K562 (cell line): ENCODE measurements at regions not wholly inside any gene's neighbourhood (a gene's known extent, or its start where the extent isn't known, plus 50 kb on each side); places are given as distances from the start of the nearest gene placed in this dataset.

Source experiments
- ATAC-seq: fragments of 200-7000 bp; cut with Tn5 transposase; 3 replicates; pipeline ENCODE4 v1.9.1; 2020; ENCODE audit warnings: moderate library complexity
- BruUV-seq: library from RNA; stranded (reverse); fragments of 400-500 nt; replicated peaks from 2 replicates; lab custom pipeline; 2021; lab: Mats Ljungman, UMichigan
- CTCF ChIA-PET: fragments of 300-600 bp; formaldehyde crosslinking; extraction: SDS; loops from one replicate; lab custom pipeline; 2021; ENCODE audit warnings: low intra/inter-chr PET ratio; lab: Yijun Ruan, JAX
- POLR2A ChIA-PET: fragments of 300-600, 350-650 bp; sonication (Branson Sonifier 250); formaldehyde crosslinking; extraction: SDS; loops from one replicate; lab custom pipeline; 2021; ENCODE audit warnings: antibody characterized with exemption, inconsistent platforms; lab: Yijun Ruan, JAX
- DNase-seq, 4 experiments: peaks; one replicate each; pipeline versions ENCODE4 v3.0.0 to v3.0.0-alpha.2; 2011 to 2018; ENCODE audit warnings: low spot score in 3 of 4, mixed read lengths in 3 of 4; ENCODE audit errors: extremely low read depth in 1 of 4
- FAIRE-seq: peaks from 2 replicates; lab custom pipeline; 2011; peaks lifted over from hg19 to GRCh38; lab: Jason Lieb, UNC
- H2AFZ ChIP-seq: 2 replicates; pipeline ENCODE4 v1.6.0; 2011; ENCODE audit warnings: low read depth, low read length, control low read depth, inconsistent platforms
- H3K27ac ChIP-seq: fragments of 200-600 bp; 3 replicates; pipeline ENCODE4 v1.8.0; 2011; ENCODE audit warnings: low read depth, mild to moderate bottlenecking, control low read depth, inconsistent platforms, low read length, moderate library complexity, mixed read lengths; ENCODE audit errors: extremely low read depth
- H3K27me3 ChIP-seq, 2 experiments: fragments of 300-600 bp in 1 of 2; 2 replicates in 1 of 2; 3 replicates in 1 of 2; pipeline versions ENCODE4 v1.6.0 to v1.8.0; 2011; ENCODE audit warnings: inconsistent platforms in 2 of 2, low read length in 2 of 2, mild to moderate bottlenecking in 1 of 2, mixed read lengths in 1 of 2, moderate library complexity in 1 of 2; ENCODE audit not compliant: control insufficient read depth in 2 of 2, insufficient read depth in 2 of 2
- H3K36me3 ChIP-seq: fragments of 300-600 bp; 3 replicates; pipeline ENCODE4 v1.8.0; 2011; ENCODE audit warnings: mild to moderate bottlenecking, low read length, inconsistent platforms; ENCODE audit not compliant: control insufficient read depth, insufficient read depth
- H3K4me1 ChIP-seq, 2 experiments: fragments of 200-600 bp in 1 of 2; replicated peaks in 1 of 2; 2 replicates in 1 of 2; 3 replicates in 1 of 2; pipeline versions ENCODE4 v1.5.1 to v1.8.0; 2011; ENCODE audit warnings: inconsistent platforms in 2 of 2, low read length in 2 of 2, mild to moderate bottlenecking in 1 of 2, mixed read lengths in 1 of 2, moderate library complexity in 1 of 2; ENCODE audit not compliant: control insufficient read depth in 2 of 2, insufficient read depth in 2 of 2
- H3K4me2 ChIP-seq: 2 replicates; pipeline ENCODE4 v1.6.1; 2011; ENCODE audit warnings: low read length, control low read depth, inconsistent platforms, mixed read lengths; ENCODE audit not compliant: insufficient read depth
- H3K4me3 ChIP-seq: fragments of 200-600 bp; sonication (generic), shearing (Covaris generic); 2 replicates; pipeline ENCODE4 v1.5.1; 2016; ENCODE audit warnings: control low read depth, inconsistent platforms
- H3K79me2 ChIP-seq: fragments of 200-600 bp; 3 replicates; pipeline ENCODE4 v1.8.0; 2011; ENCODE audit warnings: low read length, inconsistent platforms; ENCODE audit not compliant: control insufficient read depth, insufficient read depth
- H3K9ac ChIP-seq, 2 experiments: 2 replicates each; pipeline versions ENCODE4 v1.6.0 to v1.6.1; 2011; ENCODE audit warnings: low read depth in 2 of 2, low read length in 2 of 2, control low read depth in 1 of 2, inconsistent platforms in 1 of 2, mild to moderate bottlenecking in 1 of 2, mixed read lengths in 1 of 2; ENCODE audit not compliant: insufficient read depth in 1 of 2
- H3K9me1 ChIP-seq: one replicate; pipeline ENCODE4 v1.6.0; 2011; ENCODE audit warnings: inconsistent platforms, mild to moderate bottlenecking, low read length, moderate library complexity; ENCODE audit not compliant: control insufficient read depth, insufficient read depth
- H3K9me3 ChIP-seq: replicated peaks from 2 replicates; pipeline ENCODE4 v1.5.1; 2011; ENCODE audit warnings: low read depth, low read length, inconsistent platforms; ENCODE audit not compliant: control insufficient read depth, insufficient read depth
- H4K20me1 ChIP-seq: replicated peaks from 2 replicates; pipeline ENCODE4 v1.6.1; 2011; ENCODE audit warnings: low read length, inconsistent platforms, mixed read lengths; ENCODE audit not compliant: control insufficient read depth, insufficient read depth
- ATF1 ChIP-seq, 2 experiments: fragments of 450-650 bp in 1 of 2; IDR thresholded peaks; 2 replicates each; pipeline ENCODE4 v1.6.1; 2016; ENCODE audit warnings: missing compliant biosample characterization in 1 of 2, missing genetic modification characterization in 1 of 2
- BRD4 ChIP-seq: fragments of 200-600 bp; sonication (generic); IDR thresholded peaks from 2 replicates; pipeline ENCODE4 v1.6.1; 2017; ENCODE audit warnings: inconsistent platforms
- CTBP1 ChIP-seq: fragments of 450-650 bp; IDR thresholded peaks from 2 replicates; pipeline ENCODE4 v1.6.1; 2016; ENCODE audit warnings: borderline replicate concordance
- ILF3 ChIP-seq: fragments of 450-650 bp; IDR thresholded peaks from 2 replicates; pipeline ENCODE4 v1.6.1; 2018; ENCODE audit warnings: antibody characterized with exemption, mild to moderate bottlenecking, moderate library complexity, borderline replicate concordance
- NUFIP1 ChIP-seq: fragments of 450-650 bp; IDR thresholded peaks from 2 replicates; pipeline ENCODE4 v1.6.1; 2018; ENCODE audit not compliant: partially characterized antibody
- TFAP4 ChIP-seq: sonication (generic); formaldehyde crosslinking; IDR thresholded peaks from 2 replicates; pipeline ENCODE4 v1.8.0; 2022; ENCODE audit warnings: missing genetic modification reagents, mild to moderate bottlenecking, moderate library complexity, borderline replicate concordance
- ZC3H4 ChIP-seq: sonication (generic); formaldehyde crosslinking; IDR thresholded peaks from 2 replicates; pipeline ENCODE4 v1.9.0; 2021; ENCODE audit warnings: missing genetic modification reagents, borderline replicate concordance
- ZNF184 ChIP-seq: sonication (generic); formaldehyde crosslinking; IDR thresholded peaks from 2 replicates; pipeline ENCODE4 v1.5.0; 2020; ENCODE audit warnings: missing genetic modification reagents
- ZNF511 ChIP-seq: sonication (generic); formaldehyde crosslinking; IDR thresholded peaks from 2 replicates; pipeline ENCODE4 v1.8.0; 2022; ENCODE audit warnings: mild to moderate bottlenecking, missing genetic modification reagents
- WGBS: fragments of 100-300 bp; shearing (Covaris generic); methylation state at CpG from one replicate; pipeline ENCODE4 v1.1.6; 2016; ENCODE audit warnings: low coverage, mixed read lengths; ENCODE audit not compliant: insufficient coverage; ENCODE audit errors: missing lambda C conversion rate; 5-methylcytosine and 5-hydroxymethylcytosine counted together
- in situ Hi-C: fragments of 300-500 bp; cut with MboI; formaldehyde crosslinking; loops from 4 replicates; pipeline ENCODE4 v1.15.0; 2018; ENCODE audit warnings: inconsistent platforms, mixed read lengths
- intact Hi-C: fragments of 100-400 bp; cut with micrococcal nuclease; formaldehyde crosslinking; loops from 2 replicates; pipeline ENCODE4 v1.14.2; 2022

GRCh38 chr1:220966041-220966440 lies 86.8 kb downstream of the HLX start:
- intact Hi-C loops (no loop called here), in situ Hi-C loops (no loop called here)
- peak in 3 of 4 experiments; percentile 29 to 34 (median 32) for DNase-seq
- peak; percentile 37 for ATAC-seq
- Histone ChIP-seq H3K9ac (peak overlapping the region in 1 of 2 experiments; percentile 42; a peak in 1 of 4 replicates), H3K27me3 (no peaks in the 10 kb centered on the region), H3K4me1 (peaks cover 7 to 23% of the 10 kb centered on the region in 2 experiments; a peak in 4 of 5 replicates), H3K36me3 (no peaks in the 10 kb centered on the region), H3K9me3 (no peaks in the 10 kb centered on the region), H3K4me3 (no peak overlapping the region), H3K79me2 (no peaks in the 10 kb centered on the region), H3K27ac (peak overlapping the region; percentile 39), H3K4me2 (no peak overlapping the region), H4K20me1 (no peaks in the 10 kb centered on the region), H2AFZ (peak overlapping the region; percentile 37; the same call in 1 of the 2 replicates), H3K9me1 (no peaks in the 10 kb centered on the region)
- FAIRE-seq: no peak
- no peak for TF ChIP-seq ATF1 (CRISPR knock-in tag; IDR thresholded peaks at IDR 0.05)
- TF ChIP-seq ATF1 (tag; IDR thresholded peaks at IDR 0.05): no peak
- TF ChIP-seq CTBP1: no peak
- TF ChIP-seq ILF3: no peak
- TF ChIP-seq ZNF511 (CRISPR knock-in tag): no peak
- TF ChIP-seq ZC3H4: no peak
- no peak for TF ChIP-seq TFAP4
- no peak for TF ChIP-seq ZNF184 (CRISPR knock-in tag)
- TF ChIP-seq NUFIP1: no peak
- no peak for TF ChIP-seq BRD4
- POLR2A ChIA-PET: no interaction called here
- no TSS peak for BruUV-seq
- WGBS: 16% methylated on average over 3 of the region's 3 CpGs
- CTCF ChIA-PET: no interaction called here
